ENCODE measurements at regions not wholly inside any gene's neighbourhood (a gene's known extent, or its start where the extent isn't known, plus 50 kb on each side); places are given as distances from the start of the nearest gene placed in this dataset.
A peak's percentile ranks its signal among the peaks of the same experiment; 100 is the strongest.

GRCh38 chr18:45519411-45520280 is 95.6 kb upstream of the SLC14A2 start:
- H4K20me1 ChIP-seq (ENCODE audit: insufficient read depth, low read depth, low read length) = no peaks in the 10 kb centered on the region
- H3K36me3 ChIP-seq (ENCODE audit: insufficient read depth, low read length) = no peaks in the 10 kb centered on the region
- no peak for DNase-seq
- no peak overlapping the region for H3K9ac ChIP-seq (ENCODE audit: low read length)
- no peaks in the 10 kb centered on the region; the same call in 1 of the 2 replicates for H3K27me3 ChIP-seq (ENCODE audit: low read length)
- H3K27ac ChIP-seq (ENCODE audit: low read length) = no peak overlapping the region
- H3K4me2 ChIP-seq (ENCODE audit: low read depth, low read length, poor library complexity, severe bottlenecking) = no peak overlapping the region
- H3K79me2 ChIP-seq (ENCODE audit: low read length) = no peaks in the 10 kb centered on the region
- no peak overlapping the region for H2AFZ ChIP-seq (ENCODE audit: low read length)
- H3K9me2 ChIP-seq (replicated peaks; ENCODE audit: insufficient read depth, low read length) = no peaks in the 10 kb centered on the region
- no peak overlapping the region for H3K4me3 ChIP-seq (ENCODE audit: low read length)
- no peaks in the 10 kb centered on the region for H3K9me3 ChIP-seq (ENCODE audit: low read length)
- peaks cover 5% of the 10 kb centered on the region for H3K4me1 ChIP-seq (ENCODE audit: low read length)

DNA sequence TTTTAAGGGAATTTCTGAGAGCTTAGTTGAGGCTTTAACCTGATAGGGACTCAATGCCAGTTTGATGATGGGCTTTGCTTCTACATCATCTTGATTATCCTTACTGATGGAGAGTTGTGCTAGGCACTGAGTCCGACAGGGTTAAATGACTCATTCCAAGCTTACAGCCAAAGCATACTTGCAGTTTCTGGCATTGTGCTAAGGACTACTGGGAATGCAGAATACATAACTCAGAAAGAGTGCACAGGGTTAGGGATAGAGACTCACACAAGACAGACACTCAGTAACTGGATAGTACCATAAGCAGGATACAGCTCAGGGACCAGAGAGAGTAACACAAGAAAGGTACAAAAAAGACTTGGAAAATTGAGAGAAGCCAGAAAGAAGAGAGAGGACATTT is 94.1 kb upstream of the SLC14A2 start:
- Histone ChIP-seq H3K9me2 (replicated peaks; ENCODE audit: insufficient read depth, low read length) (no peaks in the 10 kb centered on the region), H3K27me3 (ENCODE audit: low read length) (no peaks in the 10 kb centered on the region; the same call in 1 of the 2 replicates), H3K4me3 (ENCODE audit: low read length) (no peak overlapping the region), H3K4me1 (ENCODE audit: low read length) (no peaks in the 10 kb centered on the region), H4K20me1 (ENCODE audit: insufficient read depth, low read depth, low read length) (no peaks in the 10 kb centered on the region), H3K4me2 (ENCODE audit: low read depth, low read length, poor library complexity, severe bottlenecking) (no peak overlapping the region), H3K9me3 (ENCODE audit: low read length) (no peaks in the 10 kb centered on the region), H2AFZ (ENCODE audit: low read length) (no peak overlapping the region), H3K9ac (ENCODE audit: low read length) (no peak overlapping the region), H3K79me2 (ENCODE audit: low read length) (no peaks in the 10 kb centered on the region), H3K27ac (ENCODE audit: low read length) (no peak overlapping the region), H3K36me3 (ENCODE audit: insufficient read depth, low read length) (no peaks in the 10 kb centered on the region)
- DNase-seq = no peak

DNA sequence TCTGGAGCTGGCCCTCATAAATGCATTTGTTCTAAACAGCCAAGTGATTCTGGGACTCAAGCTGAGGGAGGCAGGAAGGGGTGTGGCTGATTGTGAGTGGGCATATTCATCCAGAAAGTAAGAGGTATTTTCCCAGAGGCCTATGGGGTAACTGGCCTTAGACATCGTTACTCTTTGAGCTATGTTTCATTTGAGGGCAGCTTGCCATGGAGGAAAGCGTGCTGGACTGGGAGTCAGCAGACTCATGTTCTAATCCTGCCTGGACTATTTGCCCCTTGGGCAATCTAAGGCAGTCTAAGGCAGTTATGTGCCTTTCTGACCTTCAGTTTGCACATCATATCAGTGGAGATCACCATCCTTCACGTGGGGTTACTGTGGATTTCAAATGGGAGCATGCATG is 93.5 kb upstream of the SLC14A2 start:
- H3K79me2 ChIP-seq (ENCODE audit: low read length) = no peaks in the 10 kb centered on the region
- H3K9me2 ChIP-seq (replicated peaks; ENCODE audit: insufficient read depth, low read length) = no peaks in the 10 kb centered on the region
- H2AFZ ChIP-seq (ENCODE audit: low read length) = no peak overlapping the region
- no peak overlapping the region for H3K9ac ChIP-seq (ENCODE audit: low read length)
- H3K4me1 ChIP-seq (ENCODE audit: low read length) = no peaks in the 10 kb centered on the region
- H3K27me3 ChIP-seq (ENCODE audit: low read length) = no peaks in the 10 kb centered on the region; the same call in 1 of the 2 replicates
- H3K4me3 ChIP-seq (ENCODE audit: low read length) = no peak overlapping the region
- no peak overlapping the region for H3K4me2 ChIP-seq (ENCODE audit: low read depth, low read length, poor library complexity, severe bottlenecking)
- no peaks in the 10 kb centered on the region for H4K20me1 ChIP-seq (ENCODE audit: insufficient read depth, low read depth, low read length)
- H3K9me3 ChIP-seq (ENCODE audit: low read length) = no peaks in the 10 kb centered on the region
- H3K36me3 ChIP-seq (ENCODE audit: insufficient read depth, low read length) = no peaks in the 10 kb centered on the region
- no peak overlapping the region for H3K27ac ChIP-seq (ENCODE audit: low read length)
- DNase-seq = no peak

- Histone ChIP-seq H2AFZ (ENCODE audit: low read length) (no peak overlapping the region), H3K27ac (ENCODE audit: low read length) (no peak overlapping the region), H3K9me3 (ENCODE audit: low read length) (no peaks in the 10 kb centered on the region), H3K9ac (ENCODE audit: low read length) (no peak overlapping the region), H3K9me2 (replicated peaks; ENCODE audit: insufficient read depth, low read length) (no peaks in the 10 kb centered on the region), H4K20me1 (ENCODE audit: insufficient read depth, low read depth, low read length) (no peaks in the 10 kb centered on the region), H3K4me3 (ENCODE audit: low read length) (no peak overlapping the region), H3K79me2 (ENCODE audit: low read length) (no peaks in the 10 kb centered on the region), H3K4me1 (ENCODE audit: low read length) (peaks cover 2% of the 10 kb centered on the region), H3K36me3 (ENCODE audit: insufficient read depth, low read length) (no peaks in the 10 kb centered on the region), H3K4me2 (ENCODE audit: low read depth, low read length, poor library complexity, severe bottlenecking) (no peak overlapping the region), H3K27me3 (ENCODE audit: low read length) (no peaks in the 10 kb centered on the region; the same call in 1 of the 2 replicates)
- no peak for DNase-seq
These were observed 92.9 kb upstream of the SLC14A2 start for GRCh38 chr18:45522371-45522770.

GRCh38 chr18:45525301-45525700 is 90.0 kb upstream of the SLC14A2 start:
- Histone ChIP-seq H3K27ac (ENCODE audit: low read length) (no peak overlapping the region), H3K9ac (ENCODE audit: low read length) (no peak overlapping the region), H4K20me1 (ENCODE audit: insufficient read depth, low read depth, low read length) (no peaks in the 10 kb centered on the region), H3K79me2 (ENCODE audit: low read length) (no peaks in the 10 kb centered on the region), H3K9me3 (ENCODE audit: low read length) (no peaks in the 10 kb centered on the region), H3K4me1 (ENCODE audit: low read length) (peaks cover 7% of the 10 kb centered on the region), H3K4me3 (ENCODE audit: low read length) (no peak overlapping the region), H3K4me2 (ENCODE audit: low read depth, low read length, poor library complexity, severe bottlenecking) (no peak overlapping the region), H3K36me3 (ENCODE audit: insufficient read depth, low read length) (no peaks in the 10 kb centered on the region), H2AFZ (ENCODE audit: low read length) (no peak overlapping the region), H3K9me2 (replicated peaks; ENCODE audit: insufficient read depth, low read length) (no peaks in the 10 kb centered on the region), H3K27me3 (ENCODE audit: low read length) (no peaks in the 10 kb centered on the region; the same call in 1 of the 2 replicates)
- DNase-seq = no peak

DNA sequence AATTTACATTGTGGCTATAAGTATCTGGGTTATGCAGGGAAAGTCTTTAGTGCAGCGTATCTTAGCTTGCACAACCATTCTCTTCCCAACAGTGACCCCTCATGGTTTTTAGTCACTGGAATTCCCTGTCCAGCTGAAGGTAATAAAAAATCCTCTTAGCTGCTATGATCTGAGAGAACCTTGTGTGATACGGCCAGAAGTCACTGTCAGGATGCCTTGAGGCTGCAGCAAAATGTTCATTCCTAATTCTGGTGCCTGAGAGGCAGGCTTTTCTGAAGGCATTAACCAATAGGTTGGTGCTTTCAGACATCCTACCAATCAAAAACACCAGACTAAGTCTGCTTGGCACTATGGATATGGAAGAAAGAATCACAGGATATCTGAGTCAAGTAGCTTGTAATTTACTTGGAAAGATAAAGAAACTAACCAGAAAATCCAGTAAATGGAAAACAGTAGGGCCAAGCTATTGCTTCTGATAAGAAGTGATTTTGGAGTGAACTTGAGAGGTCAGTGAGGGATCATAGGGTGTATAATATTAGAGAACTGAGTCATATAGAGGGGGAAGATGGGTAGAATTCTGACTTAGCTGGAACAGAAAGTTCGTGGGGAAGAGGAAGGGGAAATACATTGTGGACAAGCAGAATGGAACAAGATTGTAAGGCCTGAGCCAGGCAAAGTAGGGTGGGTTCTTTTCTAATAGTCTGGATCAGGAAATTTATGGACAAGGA is 89.0 kb upstream of the SLC14A2 start:
- Histone ChIP-seq H4K20me1 (ENCODE audit: insufficient read depth, low read depth, low read length) (no peaks in the 10 kb centered on the region), H3K79me2 (ENCODE audit: low read length) (no peaks in the 10 kb centered on the region), H3K4me1 (ENCODE audit: low read length) (peaks cover 7% of the 10 kb centered on the region), H3K9me2 (replicated peaks; ENCODE audit: insufficient read depth, low read length) (no peaks in the 10 kb centered on the region), H3K9me3 (ENCODE audit: low read length) (no peaks in the 10 kb centered on the region), H2AFZ (ENCODE audit: low read length) (no peak overlapping the region), H3K27me3 (ENCODE audit: low read length) (no peaks in the 10 kb centered on the region; the same call in 1 of the 2 replicates), H3K36me3 (ENCODE audit: insufficient read depth, low read length) (no peaks in the 10 kb centered on the region), H3K27ac (ENCODE audit: low read length) (no peak overlapping the region), H3K4me3 (ENCODE audit: low read length) (no peak overlapping the region), H3K4me2 (ENCODE audit: low read depth, low read length, poor library complexity, severe bottlenecking) (no peak overlapping the region), H3K9ac (ENCODE audit: low read length) (no peak overlapping the region)
- DNase-seq = peak; percentile 48

DNA sequence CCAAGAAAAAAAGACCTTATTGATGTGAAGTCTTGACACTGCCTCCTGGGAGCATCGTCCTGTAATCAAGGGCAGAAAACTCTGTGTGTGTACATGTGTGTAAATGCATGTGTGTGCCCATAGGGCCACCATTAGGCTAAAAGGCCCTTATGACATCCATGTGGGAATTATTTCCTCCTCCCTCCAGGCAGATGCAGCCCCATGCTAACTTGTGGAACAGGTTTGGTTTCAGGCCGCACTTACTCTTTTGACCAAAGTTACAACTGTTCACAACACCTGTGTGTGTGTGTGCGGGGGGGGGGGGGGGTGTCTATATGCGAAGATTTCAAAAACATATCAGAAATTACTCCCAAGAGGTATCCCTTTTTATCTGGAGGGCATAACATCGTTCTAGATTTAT is 87.4 kb upstream of the SLC14A2 start:
- DNase-seq = no peak
- Histone ChIP-seq H2AFZ (ENCODE audit: low read length) (no peak overlapping the region), H3K9ac (ENCODE audit: low read length) (no peak overlapping the region), H3K9me2 (replicated peaks; ENCODE audit: insufficient read depth, low read length) (no peaks in the 10 kb centered on the region), H4K20me1 (ENCODE audit: insufficient read depth, low read depth, low read length) (no peaks in the 10 kb centered on the region), H3K36me3 (ENCODE audit: insufficient read depth, low read length) (no peaks in the 10 kb centered on the region), H3K27ac (ENCODE audit: low read length) (no peak overlapping the region), H3K9me3 (ENCODE audit: low read length) (no peaks in the 10 kb centered on the region), H3K4me1 (ENCODE audit: low read length) (peaks cover 7% of the 10 kb centered on the region), H3K4me2 (ENCODE audit: low read depth, low read length, poor library complexity, severe bottlenecking) (no peak overlapping the region), H3K79me2 (ENCODE audit: low read length) (no peaks in the 10 kb centered on the region), H3K27me3 (ENCODE audit: low read length) (no peaks in the 10 kb centered on the region; the same call in 1 of the 2 replicates), H3K4me3 (ENCODE audit: low read length) (no peak overlapping the region)

GRCh38 chr18:45528712-45529336 is 86.5 kb upstream of the SLC14A2 start:
- Histone ChIP-seq H4K20me1 (ENCODE audit: insufficient read depth, low read depth, low read length) (no peaks in the 10 kb centered on the region), H3K4me1 (ENCODE audit: low read length) (peaks cover 7% of the 10 kb centered on the region), H3K4me3 (ENCODE audit: low read length) (no peak overlapping the region), H3K9ac (ENCODE audit: low read length) (no peak overlapping the region), H3K79me2 (ENCODE audit: low read length) (no peaks in the 10 kb centered on the region), H3K4me2 (ENCODE audit: low read depth, low read length, poor library complexity, severe bottlenecking) (no peak overlapping the region), H3K27me3 (ENCODE audit: low read length) (no peaks in the 10 kb centered on the region), H3K9me2 (replicated peaks; ENCODE audit: insufficient read depth, low read length) (no peaks in the 10 kb centered on the region), H3K36me3 (ENCODE audit: insufficient read depth, low read length) (no peaks in the 10 kb centered on the region), H3K9me3 (ENCODE audit: low read length) (no peaks in the 10 kb centered on the region), H3K27ac (ENCODE audit: low read length) (no peak overlapping the region), H2AFZ (ENCODE audit: low read length) (no peak overlapping the region)
- DNase-seq = no peak

Measured in Karpas-422 (cell line).